Astrocyte of the cerebellum (primary cell): ENCODE measurements at regions not wholly inside any gene's neighbourhood (a gene's known extent, or its start where the extent isn't known, plus 50 kb on each side); places are given as distances from the start of the nearest gene placed in this dataset.
A peak's percentile ranks its signal among the peaks of the same experiment; 100 is the strongest.

Experiments
- DNase-seq: peaks from one replicate; pipeline ENCODE4 v3.0.0-alpha.2; 2011; ENCODE audit warnings: low read depth
- H3K4me3 ChIP-seq: 2 replicates; pipeline ENCODE4 v1.5.1; 2011; ENCODE audit warnings: mild to moderate bottlenecking, low read depth, low read length, moderate library complexity
- CTCF ChIP-seq: IDR thresholded peaks from 2 replicates; pipeline ENCODE4 v1.5.1; 2012; ENCODE audit warnings: low read length, low read depth, moderate library complexity, mild to moderate bottlenecking; ENCODE audit errors: missing control alignments
- in situ Hi-C: cut with HindIII; loops from 2 replicates; pipeline ENCODE4 v1.10.0; 2017; ENCODE audit warnings: low sequenced_read_pairs

- no peak for DNase-seq
- no peak overlapping the region for H3K4me3 ChIP-seq
- in situ Hi-C loops = no loop called here
- TF ChIP-seq CTCF = no peak
Observed at GRCh38 chr3:79884354-79884753, 116.6 kb upstream of the ROBO1 start.

- no peak overlapping the region for H3K4me3 ChIP-seq
- no peak for DNase-seq
- in situ Hi-C loops = no loop called here
- TF ChIP-seq CTCF = no peak
Observed at GRCh38 chr3:79881431-79881830, 113.6 kb upstream of the ROBO1 start.

GRCh38 chr3:79878708-79879107 lies 110.9 kb upstream of the ROBO1 start:
- TF ChIP-seq CTCF = no peak
- in situ Hi-C loops = no loop called here
- H3K4me3 ChIP-seq = no peak overlapping the region
- DNase-seq = no peak

GRCh38 chr3:79874646-79875045 lies 106.8 kb upstream of the ROBO1 start:
- in situ Hi-C loops = no loop called here
- DNase-seq = no peak
- H3K4me3 ChIP-seq = no peak overlapping the region
- no peak for TF ChIP-seq CTCF

GRCh38 chr3:79872483-79872882 lies 104.7 kb upstream of the ROBO1 start:
- DNase-seq = peak; percentile 81
- no peak for TF ChIP-seq CTCF
- in situ Hi-C loops = no loop called here
- no peak overlapping the region for H3K4me3 ChIP-seq

GRCh38 chr3:79871656-79872055 lies 103.9 kb upstream of the ROBO1 start:
- in situ Hi-C loops = no loop called here
- DNase-seq = no peak
- no peak overlapping the region for H3K4me3 ChIP-seq
- TF ChIP-seq CTCF = no peak

GRCh38 chr3:79870313-79870620 lies 102.5 kb upstream of the ROBO1 start:
- TF ChIP-seq CTCF = no peak
- in situ Hi-C loops = no loop called here
- DNase-seq = no peak
- H3K4me3 ChIP-seq = no peak overlapping the region
